GM13977 (cell line): ENCODE measurements at regions not wholly inside any gene's neighbourhood (a gene's known extent, or its start where the extent isn't known, plus 50 kb on each side); places are given as distances from the start of the nearest gene placed in this dataset.

ENCODE experiments used
- DNase-seq: peaks from one replicate; pipeline ENCODE4 v3.0.0; 2012; ENCODE audit warnings: low spot score
- CTCF ChIP-seq: IDR thresholded peaks from 2 replicates; pipeline ENCODE4 v1.5.1; 2012; ENCODE audit warnings: mild to moderate bottlenecking, control low read depth; ENCODE audit not compliant: insufficient read depth; ENCODE audit errors: extremely low read depth, missing control alignments
- in situ Hi-C: fragments of 300-500 bp; cut with MboI; formaldehyde crosslinking; loops from one replicate; pipeline ENCODE4 v1.12.0; 2022; ENCODE audit warnings: low sequenced_read_pairs, low pct_unique_long_range_greater_than_20kb, mixed read lengths, inconsistent platforms; ENCODE audit not compliant: unreplicated experiment

GRCh38 chr18:73408469-73408868, 540.7 kb upstream of the NETO1 start:
- TF ChIP-seq CTCF: no peak
- in situ Hi-C loops: no loop called here
- no peak for DNase-seq

GRCh38 chr18:73407506-73407905, 539.7 kb upstream of the NETO1 start:
- in situ Hi-C loops: no loop called here
- TF ChIP-seq CTCF: no peak
- no peak for DNase-seq

- in situ Hi-C loops: no loop called here
- no peak for DNase-seq
- no peak for TF ChIP-seq CTCF
Observed at GRCh38 chr18:73384246-73384645, 516.5 kb upstream of the NETO1 start.

GRCh38 chr18:73381699-73382036, 513.9 kb upstream of the NETO1 start:
- in situ Hi-C loops: no loop called here
- no peak for DNase-seq
- no peak for TF ChIP-seq CTCF

GRCh38 chr18:73381016-73381698, 513.4 kb upstream of the NETO1 start:
- TF ChIP-seq CTCF: no peak
- in situ Hi-C loops: no loop called here
- no peak for DNase-seq

- TF ChIP-seq CTCF: no peak
- DNase-seq: no peak
- in situ Hi-C loops: no loop called here
Observed at GRCh38 chr18:73366713-73367112, 498.9 kb upstream of the NETO1 start.

GRCh38 chr18:73365018-73365417, 497.2 kb upstream of the NETO1 start:
- in situ Hi-C loops: no loop called here
- DNase-seq: no peak
- no peak for TF ChIP-seq CTCF
